Stimulated activated CD4-positive, alpha-beta T cell treated with anti-CD3 and anti-CD28 coated beads, TNF-alpha, amount 100 ng/mL, for 24 hours (primary cell): ENCODE measurements at regions not wholly inside any gene's neighbourhood (a gene's known extent, or its start where the extent isn't known, plus 50 kb on each side); places are given as distances from the start of the nearest gene placed in this dataset.

Source experiments
- DNase-seq, 3 experiments: peaks; one replicate each; pipeline ENCODE4 v3.0.0-alpha.2; 2020; ENCODE audit warnings: low read depth in 3 of 3

- DNase-seq, result no peak
These were observed 137.7 kb upstream of the MYOCD start for GRCh38 chr17:12528036-12528435.

DNA sequence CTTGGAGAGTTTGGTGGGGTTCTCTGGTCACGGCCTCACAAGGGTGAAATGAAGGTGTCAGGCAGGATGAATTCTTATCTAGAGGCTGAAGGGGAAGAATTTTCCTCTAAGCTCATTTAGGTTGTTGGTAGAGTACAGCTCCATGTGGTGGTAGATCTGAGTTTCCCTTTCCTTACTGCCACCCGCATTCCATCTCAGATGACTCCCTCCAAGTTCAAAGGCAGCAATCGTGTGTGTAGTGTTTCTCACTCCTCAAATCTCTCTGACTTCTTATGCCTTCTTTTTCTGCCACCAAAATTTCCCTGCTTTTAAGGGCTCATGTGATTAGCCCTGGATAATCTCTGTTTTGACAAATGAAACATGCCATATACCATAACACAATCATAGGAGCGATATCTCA, 135.5 kb upstream of the MYOCD start:
- DNase-seq, result no peak

- no peak for DNase-seq
These were observed 129.7 kb upstream of the MYOCD start for GRCh38 chr17:12536021-12536420.

- DNase-seq, result no peak
These were observed 129.2 kb upstream of the MYOCD start for GRCh38 chr17:12536472-12536871.

- DNase-seq, result no peak
These were observed 128.3 kb upstream of the MYOCD start for GRCh38 chr17:12537436-12537835.

DNA sequence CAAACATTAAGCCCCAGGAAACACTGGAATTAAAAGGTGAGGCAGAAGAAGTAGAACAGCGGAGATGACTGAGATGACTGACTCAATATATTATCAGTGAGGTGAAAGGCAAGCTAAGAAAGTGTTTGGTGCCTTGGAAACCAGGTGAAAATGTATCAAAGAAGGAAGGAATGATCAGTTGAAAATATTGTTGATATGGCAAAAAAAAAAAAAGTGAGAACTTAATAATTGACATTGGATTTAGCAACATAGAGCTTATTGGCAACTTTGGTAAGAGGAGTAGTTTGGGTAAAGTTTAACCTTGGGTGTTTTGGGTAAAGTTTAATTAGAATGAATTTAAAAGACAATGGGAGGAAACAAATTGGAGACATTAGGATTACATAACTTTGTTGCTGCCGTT, 127.7 kb upstream of the MYOCD start:
- no peak for DNase-seq

- no peak for DNase-seq
These were observed 119.7 kb upstream of the MYOCD start for GRCh38 chr17:12545877-12546513.

DNA sequence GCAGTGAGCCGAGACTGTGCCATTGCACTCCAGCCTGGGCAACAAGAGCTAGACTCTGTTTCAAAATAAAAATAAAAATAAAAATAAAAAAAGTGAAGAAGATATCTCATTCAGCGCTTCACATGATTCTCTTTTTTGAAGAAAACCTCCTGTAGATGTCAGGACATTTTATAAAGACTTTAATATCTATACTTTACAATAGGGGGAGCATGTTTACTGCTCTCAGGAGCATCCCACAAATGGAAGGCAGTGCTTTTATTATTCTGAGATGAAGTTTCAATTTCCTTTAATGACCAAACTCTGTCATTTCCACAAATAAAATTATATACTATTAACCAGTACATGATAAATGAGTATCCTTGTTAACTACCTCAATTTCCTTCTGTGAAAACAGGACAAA, 118.7 kb upstream of the MYOCD start:
- no peak for DNase-seq

DNA sequence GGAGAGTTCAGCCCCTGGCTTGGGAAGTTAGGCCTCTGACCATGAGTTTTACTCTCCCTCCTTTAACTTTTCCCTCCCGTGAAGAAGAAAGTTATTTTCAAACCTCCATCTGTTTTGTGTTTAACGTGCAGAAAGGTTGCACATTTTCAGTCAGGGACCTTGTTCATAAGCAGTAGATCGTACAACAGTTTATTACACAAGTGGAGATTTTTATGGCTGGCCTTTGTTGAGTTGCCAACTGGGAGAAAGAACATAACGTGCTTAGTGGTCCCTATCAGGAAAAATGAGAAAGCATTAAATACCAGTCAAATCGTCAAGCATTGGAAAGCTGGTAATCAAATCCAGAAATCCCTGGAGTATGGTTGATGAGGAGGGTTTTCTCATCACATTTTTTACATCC, 117.9 kb upstream of the MYOCD start:
- no peak for DNase-seq

DNA sequence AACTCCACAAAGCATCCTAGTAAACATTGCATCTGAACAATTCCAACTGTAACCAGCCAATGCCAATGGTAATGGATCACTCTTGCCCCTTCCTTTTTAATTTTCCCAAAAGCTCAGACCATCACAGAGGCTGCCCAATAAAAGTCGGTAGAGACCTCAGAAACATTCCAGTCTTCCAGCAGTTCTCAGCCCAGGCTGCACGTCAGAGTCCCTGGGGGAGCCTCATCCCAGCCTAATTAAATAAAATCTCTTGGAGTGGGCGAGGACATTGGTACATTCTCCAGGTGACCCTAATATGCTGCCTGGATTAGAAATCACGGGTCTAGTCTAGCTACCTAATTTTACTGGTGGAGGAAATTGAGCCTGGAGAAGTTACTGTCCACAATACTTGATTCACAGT, 117.1 kb upstream of the MYOCD start:
- DNase-seq, result no peak

DNA sequence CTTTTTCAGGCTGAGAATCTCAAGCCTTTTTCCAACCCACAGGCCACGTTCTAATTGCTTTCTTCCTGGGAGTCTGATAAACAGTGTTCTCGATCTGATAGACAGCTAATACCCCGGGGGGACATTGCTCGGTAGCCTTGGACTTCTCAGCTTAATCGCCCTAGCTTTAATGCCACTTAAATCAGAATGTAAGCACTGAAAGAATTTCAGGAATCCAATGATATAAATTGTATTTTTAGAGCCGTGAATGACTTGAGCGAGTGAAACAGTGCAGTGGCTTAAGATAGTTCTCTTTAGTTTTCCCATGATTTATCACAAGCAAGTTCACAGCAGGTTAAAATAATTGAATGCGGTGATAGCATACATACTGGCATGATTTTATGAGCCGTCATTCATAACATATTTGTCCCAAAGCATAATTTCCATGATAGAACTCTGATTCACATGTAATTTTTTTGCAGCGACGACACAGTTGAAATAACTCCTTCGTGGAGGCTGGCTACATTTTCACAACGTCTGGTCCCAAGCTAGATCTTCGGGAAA, 116.1 kb upstream of the MYOCD start:
- no peak for DNase-seq

- DNase-seq, result no peak
These were observed 112.1 kb upstream of the MYOCD start for GRCh38 chr17:12553625-12554024.

DNA sequence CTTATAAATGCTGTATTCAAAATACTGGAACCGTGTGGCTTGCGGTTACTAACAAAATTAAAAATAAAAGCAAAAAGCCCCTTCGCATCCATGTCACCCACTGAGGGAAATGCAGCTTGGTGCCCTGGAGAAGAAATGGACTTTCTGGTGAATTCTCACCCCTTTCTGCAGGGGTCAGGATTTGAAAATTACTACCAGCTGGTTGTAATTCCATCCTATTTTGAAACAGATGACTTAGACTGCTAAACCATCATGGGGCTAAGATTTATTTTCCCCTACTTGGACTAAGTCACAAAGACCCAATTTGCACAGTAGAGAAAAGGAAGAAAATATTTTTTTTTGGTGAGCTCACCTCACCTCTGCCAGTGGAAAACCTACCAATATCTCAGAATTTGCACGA, 111.4 kb upstream of the MYOCD start:
- no peak for DNase-seq

DNA sequence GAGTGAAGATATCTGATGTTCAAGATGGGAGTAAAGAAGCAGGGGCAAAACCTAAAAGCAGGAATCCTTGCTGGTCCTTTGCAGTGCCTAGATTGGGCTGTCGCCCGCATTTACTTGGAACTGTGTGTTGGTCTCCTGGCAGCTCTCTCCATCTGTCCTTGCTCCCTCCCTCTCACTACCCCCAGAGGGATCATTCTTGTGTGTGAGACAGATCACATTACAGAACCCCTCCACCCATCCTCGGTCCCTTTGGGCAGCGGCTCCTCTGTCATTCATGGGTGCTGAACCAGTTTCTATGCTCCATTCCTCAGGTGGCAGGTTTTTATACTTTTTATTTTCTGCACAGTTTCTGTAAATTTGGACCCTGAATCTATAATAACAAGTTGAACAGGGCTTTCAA, 99.4 kb upstream of the MYOCD start:
- no peak for DNase-seq

DNA sequence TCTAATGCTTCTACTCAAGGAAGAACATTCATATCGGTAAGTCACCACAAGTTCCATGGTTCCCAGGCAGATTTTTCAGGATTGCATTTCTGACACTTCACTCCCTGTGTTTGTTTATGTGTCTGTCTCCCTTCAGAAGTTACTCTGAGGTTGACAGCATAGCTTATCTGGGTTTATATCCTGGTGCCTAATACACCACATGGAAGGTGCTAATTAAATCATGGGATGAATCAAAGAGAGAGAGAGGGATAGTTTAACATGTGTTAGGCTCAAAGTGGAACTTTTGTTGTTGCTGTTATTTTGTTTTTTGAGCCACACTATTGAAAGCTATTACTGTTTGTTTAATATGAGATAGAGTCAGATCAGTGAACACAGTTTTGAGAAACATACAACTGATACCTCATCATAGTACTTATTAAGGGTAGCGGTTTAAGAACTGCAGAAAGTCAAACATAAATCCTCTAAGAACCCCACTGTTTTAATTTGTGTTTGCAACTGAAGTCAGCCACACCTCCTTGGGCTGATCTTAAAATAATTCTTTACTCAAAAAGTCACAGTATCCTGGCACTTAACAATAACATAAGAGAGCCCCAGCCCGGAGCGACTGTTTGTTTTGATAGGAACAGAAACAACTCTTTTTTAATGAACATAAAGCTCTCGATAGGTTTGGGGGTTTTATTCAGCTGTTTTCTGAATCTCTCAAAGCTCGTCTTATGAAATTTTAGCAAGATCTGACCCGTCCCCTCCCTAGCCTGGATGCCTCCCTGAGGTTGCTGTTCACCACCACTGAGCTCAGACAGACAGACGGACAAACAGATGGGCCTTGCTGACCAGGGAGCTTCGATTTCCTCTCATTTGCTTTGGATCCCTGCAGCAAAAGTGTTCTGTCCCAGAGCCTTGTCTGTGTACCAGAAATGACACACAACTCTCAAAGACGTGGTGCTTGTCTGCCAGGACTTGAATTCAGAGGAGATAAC, 98.3 kb upstream of the MYOCD start:
- no peak for DNase-seq

DNA sequence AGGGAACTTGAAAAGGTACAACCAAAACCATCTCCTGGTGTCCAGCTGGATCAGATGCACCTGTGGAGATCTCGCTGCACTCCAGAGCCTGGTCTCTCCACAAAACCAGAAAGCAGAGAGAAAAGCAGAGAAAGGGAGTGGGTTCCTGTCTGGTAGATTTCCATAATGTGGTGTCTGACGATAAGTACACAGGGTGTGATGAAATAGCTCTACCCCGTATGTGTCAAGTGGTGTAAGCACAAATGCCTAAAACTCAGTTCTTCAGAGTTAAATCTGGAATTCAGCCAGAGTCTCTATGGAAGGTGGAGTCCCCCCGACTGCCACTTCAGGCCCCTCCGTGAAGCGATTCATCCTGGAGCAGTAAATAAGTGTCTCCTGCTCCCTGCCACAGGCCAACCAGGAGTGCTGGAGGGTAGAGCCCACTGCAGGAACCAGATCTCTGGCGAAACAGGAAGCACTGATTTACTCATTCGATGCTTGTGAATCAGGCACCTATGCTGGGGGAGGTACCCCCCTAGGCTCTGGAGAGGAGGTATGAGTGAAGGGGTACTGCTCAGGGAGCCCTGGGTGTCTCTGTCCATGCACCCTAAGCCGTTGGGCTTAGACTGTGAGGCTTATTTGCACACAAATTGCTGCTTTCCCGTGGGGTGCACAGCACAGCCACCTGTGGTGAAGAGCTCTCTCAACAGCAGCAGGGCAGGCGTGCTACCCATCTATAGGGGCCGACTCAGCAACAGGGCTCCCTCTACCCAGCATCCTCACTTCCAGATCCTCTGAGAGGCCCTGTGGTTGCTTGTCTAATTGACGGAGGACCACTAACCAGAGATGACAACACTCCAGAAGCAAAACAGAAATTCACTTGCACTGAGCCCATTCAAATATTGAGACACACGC, 97.1 kb upstream of the MYOCD start:
- no peak for DNase-seq

GRCh38 chr17:12571606-12572005, 94.1 kb upstream of the MYOCD start:
- no peak for DNase-seq

DNA sequence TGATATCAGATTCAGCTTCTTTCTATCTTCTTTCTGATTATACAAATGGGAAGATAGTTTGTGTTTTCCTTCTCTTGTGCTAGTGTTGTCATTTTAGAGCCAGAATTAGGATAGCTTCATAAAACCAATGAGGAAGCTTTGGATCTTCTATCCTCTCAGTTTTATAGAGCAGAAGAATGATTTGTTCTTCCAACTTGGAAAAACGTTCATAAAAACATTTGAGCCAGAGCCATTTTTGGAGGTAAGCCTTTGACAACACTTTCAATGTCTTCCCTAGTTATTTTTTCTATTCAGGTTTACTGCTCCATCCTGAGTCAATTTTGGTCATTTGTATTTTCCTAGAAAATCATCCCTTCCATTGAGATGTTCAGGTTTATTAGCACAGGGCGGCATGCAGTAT, 91.2 kb upstream of the MYOCD start:
- no peak for DNase-seq

DNA sequence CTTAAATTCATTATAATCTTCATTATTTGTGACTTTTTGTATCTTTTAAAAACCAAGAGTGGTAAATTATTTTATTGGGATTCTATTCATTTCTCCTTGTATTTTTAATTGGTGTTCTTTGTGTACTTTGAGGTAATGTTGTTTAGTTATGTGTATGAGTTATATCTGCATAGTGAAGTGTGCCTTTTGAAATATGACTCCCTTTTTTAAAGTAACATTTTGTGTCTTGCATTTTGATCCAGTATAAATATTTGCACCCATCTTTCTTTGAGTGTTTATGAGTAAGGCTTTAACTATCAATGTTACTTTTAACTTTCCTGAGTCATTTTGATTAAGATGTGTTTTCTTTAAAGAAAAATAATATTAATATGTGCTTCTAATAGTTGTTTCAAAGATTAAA, 90.0 kb upstream of the MYOCD start:
- DNase-seq, result no peak

DNA sequence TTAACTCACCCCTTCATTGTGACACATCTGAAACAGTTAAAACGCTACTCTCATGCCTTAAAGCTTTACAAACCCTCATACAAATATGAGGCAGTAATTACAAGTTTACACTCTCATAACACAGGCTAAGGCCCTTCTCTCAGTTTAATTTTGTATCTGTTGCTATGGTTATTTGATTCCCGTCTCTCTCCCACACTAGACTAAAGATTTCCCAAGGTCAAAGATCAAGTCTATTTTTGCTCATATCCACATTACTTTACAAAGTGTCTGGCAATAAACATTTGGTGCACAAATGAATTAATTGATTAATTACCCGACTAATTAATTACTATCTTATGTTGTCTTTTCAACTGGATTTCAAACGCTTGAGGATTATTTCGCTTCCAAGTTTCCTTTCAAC, 86.4 kb upstream of the MYOCD start:
- no peak for DNase-seq

DNA sequence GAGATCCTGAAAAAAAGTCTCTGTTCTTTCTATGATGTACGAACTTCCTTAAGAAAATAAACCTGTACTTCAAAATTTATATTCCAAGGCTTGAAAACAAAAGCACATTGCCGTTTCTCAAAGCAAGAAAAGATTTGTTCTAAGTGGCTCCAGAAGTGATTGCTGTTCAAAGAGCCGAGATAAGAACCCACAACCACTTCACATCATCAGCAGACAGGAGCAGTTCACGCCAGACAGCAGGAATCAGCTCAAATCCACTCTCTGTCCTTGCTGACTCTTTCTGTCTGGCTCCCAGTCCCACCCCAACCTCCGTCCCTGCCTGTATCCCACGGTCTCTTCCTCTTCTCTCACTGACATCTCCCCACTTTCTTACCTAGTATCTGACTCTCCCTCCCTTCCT, 85.0 kb upstream of the MYOCD start:
- no peak for DNase-seq

GRCh38 chr17:12584727-12585126, 81.0 kb upstream of the MYOCD start:
- no peak for DNase-seq
